GM12878 (cell line): ENCODE measurements at regions not wholly inside any gene's neighbourhood (a gene's known extent, or its start where the extent isn't known, plus 50 kb on each side); places are given as distances from the start of the nearest gene placed in this dataset.

ENCODE experiments used
- ATAC-seq: fragments of 200-7000 bp; cut with Tn5 transposase; 3 replicates; pipeline ENCODE4 v1.9.1; 2020; ENCODE audit warnings: mild to moderate bottlenecking, moderate library complexity
- BruUV-seq: library from RNA; stranded (reverse); fragments of 400-500 nt; replicated peaks from 2 replicates; lab custom pipeline; 2021; lab: Mats Ljungman, UMichigan
- CTCF ChIA-PET: fragments of 300-600 bp; sonication (Branson Sonifier 250); formaldehyde crosslinking; extraction: SDS; loops from one replicate; lab custom pipeline; 2021; ENCODE audit warnings: inconsistent platforms; lab: Yijun Ruan, JAX
- POLR2A ChIA-PET: fragments of 350-600 bp; formaldehyde crosslinking; extraction: SDS; loops from one replicate; lab custom pipeline; 2021; ENCODE audit warnings: inconsistent platforms; lab: Charles Lee
- RAD21 ChIA-PET: fragments of 300-600 bp; sonication (Branson Sonifier 250); formaldehyde crosslinking; loops from one replicate; lab custom pipeline; 2023; ENCODE audit warnings: antibody characterized with exemption; ENCODE audit not compliant: unreplicated experiment; lab: Charles Lee
- SMC1A ChIA-PET: fragments of 300-600 bp; sonication (Branson Sonifier 250); formaldehyde crosslinking; loops from one replicate; lab custom pipeline; 2023; ENCODE audit not compliant: unreplicated experiment, uncharacterized antibody; lab: Charles Lee
- DNase-seq: peaks from one replicate; pipeline ENCODE4 v3.0.0-alpha.2; 2011; ENCODE audit warnings: low read depth, low spot score
- FAIRE-seq: peaks from 3 replicates; lab custom pipeline; 2011; peaks lifted over from hg19 to GRCh38; lab: Jason Lieb, UNC
- H2AFZ ChIP-seq: 2 replicates; pipeline ENCODE4 v1.6.0; 2011; ENCODE audit warnings: low read depth, low read length, control low read depth; ENCODE audit not compliant: control insufficient read depth
- H3K27ac ChIP-seq: 2 replicates; pipeline ENCODE4 v1.5.1; 2011; ENCODE audit warnings: control low read depth; ENCODE audit not compliant: control insufficient read depth, insufficient read depth
- H3K27me3 ChIP-seq, 2 experiments: replicated peaks in 1 of 2; 2 replicates each; pipeline versions ENCODE4 v1.6.0 to v1.6.1; 2011; ENCODE audit warnings: low read length in 1 of 2; ENCODE audit not compliant: control insufficient read depth in 2 of 2, insufficient read depth in 2 of 2
- H3K36me3 ChIP-seq, 2 experiments: 2 replicates each; pipeline ENCODE4 v1.5.1; 2011; ENCODE audit warnings: low read length in 1 of 2; ENCODE audit not compliant: control insufficient read depth in 2 of 2, insufficient read depth in 2 of 2
- H3K4me1 ChIP-seq: 2 replicates; pipeline ENCODE4 v1.6.1; 2011; ENCODE audit warnings: mild to moderate bottlenecking, low read length, moderate library complexity, mixed read lengths; ENCODE audit not compliant: control insufficient read depth, insufficient read depth
- H3K4me2 ChIP-seq: 2 replicates; pipeline ENCODE4 v1.6.0; 2011; ENCODE audit warnings: control low read depth; ENCODE audit not compliant: control insufficient read depth, insufficient read depth
- H3K4me3 ChIP-seq: fragments of 200-600 bp; sonication (generic); 2 replicates; pipeline ENCODE4 v1.5.1; 2016
- H3K79me2 ChIP-seq: 2 replicates; pipeline ENCODE4 v1.6.0; 2011; ENCODE audit warnings: low read length; ENCODE audit not compliant: control insufficient read depth, insufficient read depth
- H3K9ac ChIP-seq: 2 replicates; pipeline ENCODE4 v1.8.0; 2011; ENCODE audit warnings: low read length, control low read depth, mixed read lengths; ENCODE audit not compliant: control insufficient read depth, insufficient read depth
- H3K9me3 ChIP-seq: replicated peaks from 3 replicates; pipeline ENCODE4 v1.5.1; 2011; ENCODE audit warnings: mild to moderate bottlenecking, low read length; ENCODE audit not compliant: control insufficient read depth, insufficient read depth
- H4K20me1 ChIP-seq: 2 replicates; pipeline ENCODE4 v1.6.0; 2011; ENCODE audit not compliant: control insufficient read depth, insufficient read depth
- BACH1 ChIP-seq: fragments of 450-650 bp; IDR thresholded peaks from 2 replicates; pipeline ENCODE4 v1.6.1; 2017; ENCODE audit warnings: mild to moderate bottlenecking, borderline replicate concordance
- BCL11A ChIP-seq: IDR thresholded peaks from 2 replicates; pipeline ENCODE4 v1.6.1; 2011; ENCODE audit warnings: low read depth, low read length
- CEBPB ChIP-seq, 2 experiments: fragments of 150-350 bp in 1 of 2; IDR thresholded peaks; 2 replicates each; pipeline ENCODE4 v1.6.1; 2012 to 2014; ENCODE audit warnings: low read depth in 2 of 2, low read length in 2 of 2, borderline replicate concordance in 1 of 2, inconsistent platforms in 1 of 2
- CHD1 ChIP-seq: IDR thresholded peaks from 2 replicates; pipeline ENCODE4 v1.6.1; 2012; ENCODE audit warnings: low read depth, low read length, improper control_type of control experiment
- CHD2 ChIP-seq: IDR thresholded peaks from 2 replicates; pipeline ENCODE4 v1.6.1; 2011; ENCODE audit warnings: low read depth, low read length, improper control_type of control experiment, borderline replicate concordance
- ELK1 ChIP-seq: IDR thresholded peaks from 2 replicates; pipeline ENCODE4 v1.6.1; 2012; ENCODE audit warnings: low read depth, low read length, improper control_type of control experiment
- GATAD2B ChIP-seq: fragments of 450-650 bp; conservative IDR thresholded peaks from 2 replicates; pipeline ENCODE4 v1.6.1; 2017; ENCODE audit warnings: low read depth, mild to moderate bottlenecking, moderate library complexity
- HDAC2 ChIP-seq: fragments of 200-600 bp; sonication (generic); IDR thresholded peaks from 2 replicates; pipeline ENCODE4 v1.6.1; 2017
- HDGF ChIP-seq: fragments of 450-650 bp; IDR thresholded peaks from 2 replicates; pipeline ENCODE4 v1.6.1; 2016; ENCODE audit warnings: antibody characterized with exemption
- MEF2A ChIP-seq: IDR thresholded peaks from 2 replicates; pipeline ENCODE4 v1.6.1; 2011; ENCODE audit warnings: low read depth, mild to moderate bottlenecking, low read length, moderate library complexity; ENCODE audit not compliant: insufficient read depth
- MTA3 ChIP-seq: IDR thresholded peaks from 2 replicates; pipeline ENCODE4 v1.6.1; 2012; ENCODE audit warnings: low read length, inconsistent platforms, borderline replicate concordance
- NR2C2 ChIP-seq: IDR thresholded peaks from 2 replicates; pipeline ENCODE4 v1.6.1; 2011; ENCODE audit warnings: borderline replicate concordance, low read depth; ENCODE audit not compliant: control insufficient read depth, insufficient read length
- RUNX3 ChIP-seq: IDR thresholded peaks from 2 replicates; pipeline ENCODE4 v1.6.1; 2012; ENCODE audit warnings: low read length, inconsistent platforms
- STAT1 ChIP-seq: fragments of 450-650 bp; conservative IDR thresholded peaks from 2 replicates; pipeline ENCODE4 v1.6.1; 2014; ENCODE audit warnings: antibody characterized with exemption, mild to moderate bottlenecking
- WRNIP1 ChIP-seq: IDR thresholded peaks from 2 replicates; pipeline ENCODE4 v1.6.1; 2011; ENCODE audit warnings: low read depth, low read length, improper control_type of control experiment, borderline replicate concordance
- ZNF274 ChIP-seq: IDR thresholded peaks from one replicate; pipeline ENCODE4 v1.8.0; 2011; ENCODE audit not compliant: insufficient read length, insufficient read depth
- WGBS: methylation state at CpG from one replicate; pipeline ENCODE4 v1.1.6; 2016; ENCODE audit warnings: low lambda C conversion rate; ENCODE audit not compliant: insufficient replicate concordance, insufficient coverage; ENCODE audit errors: missing lambda C conversion rate; 5-methylcytosine and 5-hydroxymethylcytosine counted together
- in situ Hi-C: fragments of 300-500 bp; cut with MboI; formaldehyde crosslinking; loops from 9 replicates; pipeline ENCODE4 v1.14.3; 2018; ENCODE audit warnings: mixed read lengths
- intact Hi-C: fragments of 100-400 bp; cut with micrococcal nuclease; formaldehyde crosslinking; loops from one replicate; pipeline ENCODE4 v1.14.2; 2022; ENCODE audit not compliant: unreplicated experiment
- TF ChIP-seq, protein P1 (sequence below): IDR thresholded peaks from 2 replicates; pipeline ENCODE4 v1.6.1; 2012; ENCODE audit warnings: low read depth, low read length, improper control_type of control experiment

- H2AFZ ChIP-seq, result no peak overlapping the region
- ChIA-PET SMC1A (no interaction called here), RAD21 (no interaction called here), POLR2A (no interaction called here), CTCF (no interaction called here)
- DNase-seq (no peak), FAIRE-seq (no peak), ATAC-seq (no peak)
- 13% methylated on average over 8 of the region's 8 CpGs for WGBS
- no peak overlapping the region for H3K4me2 ChIP-seq
- H3K4me1 ChIP-seq, result no peaks in the 10 kb centered on the region
- no peaks in the 10 kb centered on the region for H3K36me3 ChIP-seq
- TF ChIP-seq ELK1, result no peak
- TF ChIP-seq CHD2, result no peak
- TF ChIP-seq HDAC2, result no peak
- TF ChIP-seq MTA3, result no peak
- no peak for TF ChIP-seq CEBPB (IDR thresholded peaks at IDR 0.05; ENCODE audit: borderline replicate concordance in 1 of 2, low read depth in 2 of 2, low read length in 2 of 2)
- TF ChIP-seq NR2C2, result no peak
- no peak for TF ChIP-seq STAT1
- TF ChIP-seq CHD1, result no peak
- no peak for TF ChIP-seq ZNF274
- no peak for TF ChIP-seq BACH1
- TF ChIP-seq RUNX3, result no peak
- TF ChIP-seq, protein P1, sequence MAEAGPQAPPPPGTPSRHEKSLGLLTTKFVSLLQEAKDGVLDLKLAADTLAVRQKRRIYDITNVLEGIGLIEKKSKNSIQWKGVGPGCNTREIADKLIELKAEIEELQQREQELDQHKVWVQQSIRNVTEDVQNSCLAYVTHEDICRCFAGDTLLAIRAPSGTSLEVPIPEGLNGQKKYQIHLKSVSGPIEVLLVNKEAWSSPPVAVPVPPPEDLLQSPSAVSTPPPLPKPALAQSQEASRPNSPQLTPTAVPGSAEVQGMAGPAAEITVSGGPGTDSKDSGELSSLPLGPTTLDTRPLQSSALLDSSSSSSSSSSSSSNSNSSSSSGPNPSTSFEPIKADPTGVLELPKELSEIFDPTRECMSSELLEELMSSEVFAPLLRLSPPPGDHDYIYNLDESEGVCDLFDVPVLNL, result no peak
- TF ChIP-seq HDGF, result no peak
- no peak for TF ChIP-seq BCL11A
- TF ChIP-seq MEF2A, result no peak
- no peak for TF ChIP-seq GATAD2B
- TF ChIP-seq WRNIP1, result no peak
- BruUV-seq, result no TSS peak
- no peak overlapping the region for H3K27ac ChIP-seq
- no peaks in the 10 kb centered on the region for H3K79me2 ChIP-seq
- no peaks in the 10 kb centered on the region for H4K20me1 ChIP-seq
- no peak overlapping the region for H3K4me3 ChIP-seq
- in situ Hi-C loops, result no loop called here
- H3K9me3 ChIP-seq, result no peaks in the 10 kb centered on the region
- intact Hi-C loops, result no loop called here
- H3K27me3 ChIP-seq, result peaks cover 0 to 2% of the 10 kb centered on the region in 2 experiments; a peak in 2 of 4 replicates
- no peak overlapping the region for H3K9ac ChIP-seq
These were observed 57.3 kb upstream of the CCDC190 start for GRCh38 chr1:162918151-162918754.
